Endothelial cell of umbilical vein (primary cell): ENCODE measurements at regions not wholly inside any gene's neighbourhood (a gene's known extent, or its start where the extent isn't known, plus 50 kb on each side); places are given as distances from the start of the nearest gene placed in this dataset.

Source experiments
- BruUV-seq: library from RNA; stranded (reverse); fragments of 400-500 nt; replicated peaks from 2 replicates; lab custom pipeline; 2021; lab: Mats Ljungman, UMichigan
- CTCF ChIA-PET: fragments of 300-600, 350-600 bp; sonication (Branson Sonifier 250); formaldehyde crosslinking; loops from one replicate; lab custom pipeline; 2021; ENCODE audit warnings: antibody characterized with exemption, inconsistent platforms; lab: Charles Lee
- POLR2A ChIA-PET: fragments of 300-600, 350-600 bp; sonication (Branson Sonifier 250); formaldehyde crosslinking; loops from one replicate; lab custom pipeline; 2021; ENCODE audit warnings: antibody characterized with exemption, inconsistent platforms; lab: Charles Lee
- DNase-seq: peaks from one replicate; pipeline ENCODE4 v3.0.0-alpha.2; 2011; ENCODE audit warnings: low read depth, low spot score
- FAIRE-seq: peaks from 2 replicates; lab custom pipeline; 2011; peaks lifted over from hg19 to GRCh38; lab: Jason Lieb, UNC
- H2AFZ ChIP-seq: 2 replicates; pipeline ENCODE4 v1.6.0; 2012; ENCODE audit warnings: low read depth, low read length, control low read depth, inconsistent platforms
- H3K27ac ChIP-seq: 2 replicates; pipeline ENCODE4 v1.5.1; 2011; ENCODE audit warnings: low read depth, mild to moderate bottlenecking, control low read depth, low read length, moderate library complexity; ENCODE audit not compliant: insufficient read depth
- H3K27me3 ChIP-seq, 2 experiments: 2 replicates each; pipeline versions ENCODE4 v1.6.0 to v1.6.1; 2011; ENCODE audit warnings: low read length in 2 of 2, mixed read lengths in 1 of 2; ENCODE audit not compliant: control insufficient read depth in 2 of 2, insufficient read depth in 2 of 2
- H3K36me3 ChIP-seq, 2 experiments: 2 replicates in 1 of 2; 3 replicates in 1 of 2; pipeline ENCODE4 v1.5.1; 2011; ENCODE audit warnings: low read length in 2 of 2, mild to moderate bottlenecking in 1 of 2, moderate library complexity in 1 of 2; ENCODE audit not compliant: control insufficient read depth in 2 of 2, insufficient read depth in 2 of 2; ENCODE audit errors: extremely low read depth in 1 of 2
- H3K4me1 ChIP-seq: 3 replicates; pipeline ENCODE4 v1.5.1; 2011; ENCODE audit warnings: mild to moderate bottlenecking, low read length; ENCODE audit not compliant: control insufficient read depth, insufficient read depth; ENCODE audit errors: extremely low read depth
- H3K4me2 ChIP-seq: 2 replicates; pipeline ENCODE4 v1.6.1; 2011; ENCODE audit warnings: low read length, control low read depth, mixed read lengths; ENCODE audit not compliant: insufficient read depth
- H3K4me3 ChIP-seq, 3 experiments: fragments of 200-600 bp in 1 of 3; sonication (generic), shearing (Covaris generic) in 1 of 3; replicated peaks in 1 of 3; 2 replicates each; pipeline ENCODE4 v1.5.1; 2011 to 2016; ENCODE audit warnings: control low read depth in 3 of 3, low read length in 3 of 3, mild to moderate bottlenecking in 2 of 3, inconsistent platforms in 1 of 3, low read depth in 1 of 3, moderate library complexity in 1 of 3; ENCODE audit not compliant: insufficient read depth in 1 of 3
- H3K79me2 ChIP-seq: 2 replicates; pipeline ENCODE4 v1.6.0; 2012; ENCODE audit warnings: low read length, inconsistent platforms; ENCODE audit not compliant: control insufficient read depth, insufficient read depth
- H3K9ac ChIP-seq: replicated peaks from 2 replicates; pipeline ENCODE3; 2011; ENCODE audit warnings: low read length, control low read depth; ENCODE audit not compliant: insufficient read depth; ENCODE audit errors: extremely low read depth
- H3K9me1 ChIP-seq: replicated peaks from 3 replicates; pipeline ENCODE4 v1.6.0; 2011; ENCODE audit warnings: mild to moderate bottlenecking, low read length; ENCODE audit not compliant: control insufficient read depth, insufficient read depth; ENCODE audit errors: extremely low read depth
- H3K9me3 ChIP-seq: replicated peaks from 2 replicates; pipeline ENCODE4 v1.5.1; 2012; ENCODE audit warnings: low read length, inconsistent platforms; ENCODE audit not compliant: control insufficient read depth, insufficient read depth
- H4K20me1 ChIP-seq: replicated peaks from 2 replicates; pipeline ENCODE3; 2011; ENCODE audit warnings: mild to moderate bottlenecking, low read length; ENCODE audit not compliant: control insufficient read depth, insufficient read depth; ENCODE audit errors: extremely low read depth
- CTCF ChIP-seq, 2 donors: IDR thresholded peaks; 1 replicate in 1 of 2; 2 replicates in 1 of 2; pipeline ENCODE4 v1.5.1; 2011; ENCODE audit warnings: low read length in 2 of 2, mild to moderate bottlenecking in 2 of 2, moderate library complexity in 2 of 2, control low read depth in 1 of 2, inconsistent platforms in 1 of 2, low read depth in 1 of 2; ENCODE audit not compliant: insufficient read depth in 1 of 2; ENCODE audit errors: extremely low read depth in 1 of 2
- EZH2 ChIP-seq: IDR thresholded peaks from 2 replicates; pipeline ENCODE4 v1.6.1; 2012; ENCODE audit warnings: borderline replicate concordance, low read depth, mild to moderate bottlenecking, moderate library complexity, low read length, inconsistent platforms; ENCODE audit not compliant: severe bottlenecking
- FOS ChIP-seq: IDR thresholded peaks from 2 replicates; pipeline ENCODE4 v1.6.1; 2011; ENCODE audit warnings: mild to moderate bottlenecking, low read length, moderate library complexity, borderline replicate concordance; ENCODE audit not compliant: insufficient read depth
- GATA2 ChIP-seq: IDR thresholded peaks from 2 replicates; pipeline ENCODE4 v1.7.0; 2011; ENCODE audit warnings: low read depth, mild to moderate bottlenecking, moderate library complexity, mixed read lengths, low read length; ENCODE audit not compliant: insufficient read length, insufficient read depth
- JUN ChIP-seq: IDR thresholded peaks from 2 replicates; pipeline ENCODE4 v1.6.1; 2011; ENCODE audit warnings: borderline replicate concordance, low read depth; ENCODE audit not compliant: insufficient read length, insufficient read depth
- MAX ChIP-seq: IDR thresholded peaks from 2 replicates; pipeline ENCODE4 v1.6.1; 2011; ENCODE audit not compliant: insufficient read depth, insufficient read length
- MYC ChIP-seq: IDR thresholded peaks from one replicate; pipeline ENCODE4 v1.6.1; 2011; ENCODE audit warnings: mild to moderate bottlenecking, low read depth, low read length
- POLR2A ChIP-seq: IDR thresholded peaks from 2 replicates; pipeline ENCODE4 v1.6.1; 2012; ENCODE audit warnings: low read depth, mild to moderate bottlenecking, control low read depth, low read length
- POLR2AphosphoS5 ChIP-seq: IDR thresholded peaks from 2 replicates; pipeline ENCODE4 v1.6.1; 2012; ENCODE audit warnings: low read depth, mild to moderate bottlenecking, control low read depth, low read length, moderate library complexity; ENCODE audit not compliant: insufficient read depth
- dilution Hi-C: fragments of 300-500 bp; cut with MboI; formaldehyde crosslinking; loops from one replicate; pipeline ENCODE4 v1.15.0; 2019; ENCODE audit warnings: low sequenced_read_pairs; ENCODE audit not compliant: extremely low pct_ligation_motif_present
- intact Hi-C: fragments of 100-400 bp; cut with micrococcal nuclease; formaldehyde crosslinking; loops from one replicate; pipeline ENCODE4 v1.10.0; 2022

- H3K27ac ChIP-seq = no peak overlapping the region
- no peaks in the 10 kb centered on the region for H3K27me3 ChIP-seq
- no peaks in the 10 kb centered on the region for H3K79me2 ChIP-seq
- H3K4me3 ChIP-seq = no peak overlapping the region
- H3K9me3 ChIP-seq = no peaks in the 10 kb centered on the region
- no peak for TF ChIP-seq EZH2
- no peak for TF ChIP-seq POLR2A
- TF ChIP-seq JUN = no peak
- no peak for TF ChIP-seq POLR2AphosphoS5
- no peak for TF ChIP-seq FOS
- no peak for TF ChIP-seq GATA2
- TF ChIP-seq CTCF (IDR thresholded peaks at IDR 0.05; ENCODE audit: extremely low read depth in 1 of 2, insufficient read depth in 1 of 2, low read depth in 1 of 2, low read length in 2 of 2) = no peak
- no peak for TF ChIP-seq MAX
- no peak for TF ChIP-seq MYC
- POLR2A ChIA-PET = no interaction called here
- intact Hi-C loops = no loop called here
- no TSS peak for BruUV-seq
- no peak overlapping the region for H2AFZ ChIP-seq
- DNase-seq (no peak), FAIRE-seq (no peak)
- H3K9me1 ChIP-seq = no peaks in the 10 kb centered on the region
- no peak overlapping the region for H3K4me2 ChIP-seq
- H3K9ac ChIP-seq = no peak overlapping the region
- no peaks in the 10 kb centered on the region for H3K36me3 ChIP-seq
- no peaks in the 10 kb centered on the region for H4K20me1 ChIP-seq
- no peaks in the 10 kb centered on the region for H3K4me1 ChIP-seq
- dilution Hi-C loops = no loop called here
- CTCF ChIA-PET = no interaction called here
Observed at GRCh38 chr2:48228345-48228684, 86.2 kb upstream of the FOXN2 start.
